H9 (cell line): ENCODE measurements at regions not wholly inside any gene's neighbourhood (a gene's known extent, or its start where the extent isn't known, plus 50 kb on each side); places are given as distances from the start of the nearest gene placed in this dataset.

ENCODE experiments used
- DNase-seq: peaks from one replicate; pipeline ENCODE4 v3.0.0-alpha.2; 2017
- H2AFZ ChIP-seq: one replicate; pipeline ENCODE4 v1.6.1; 2013; ENCODE audit warnings: mild to moderate bottlenecking, low read length, control low read depth, moderate library complexity
- H2AK5ac ChIP-seq: 2 replicates; pipeline ENCODE4 v1.6.1; 2013; ENCODE audit warnings: low read length, control low read depth, mixed read lengths; ENCODE audit not compliant: insufficient read length
- H2BK120ac ChIP-seq: one replicate; pipeline ENCODE4 v1.6.1; 2013; ENCODE audit warnings: low read depth, mild to moderate bottlenecking, low read length, control low read depth, inconsistent platforms; ENCODE audit not compliant: poor library complexity, severe bottlenecking
- H2BK12ac ChIP-seq: 2 replicates; pipeline ENCODE4 v1.6.1; 2013; ENCODE audit warnings: low read length, control low read depth, mixed read lengths, low read depth; ENCODE audit not compliant: insufficient read length
- H2BK15ac ChIP-seq: 2 replicates; pipeline ENCODE4 v1.6.1; 2013; ENCODE audit warnings: low read depth, low read length, control low read depth
- H2BK20ac ChIP-seq: one replicate; pipeline ENCODE4 v1.6.1; 2013; ENCODE audit warnings: low read depth, mild to moderate bottlenecking, low read length, control low read depth, inconsistent platforms; ENCODE audit not compliant: poor library complexity, severe bottlenecking
- H2BK5ac ChIP-seq: 2 replicates; pipeline ENCODE4 v1.6.1; 2013; ENCODE audit warnings: low read length, control low read depth, mixed read lengths; ENCODE audit not compliant: insufficient read length
- H3K14ac ChIP-seq: 2 replicates; pipeline ENCODE4 v1.6.1; 2013; ENCODE audit warnings: low read length, control low read depth; ENCODE audit not compliant: insufficient read depth
- H3K18ac ChIP-seq: 2 replicates; pipeline ENCODE4 v1.6.1; 2013; ENCODE audit warnings: low read depth, mild to moderate bottlenecking, mixed read lengths, low read length, control low read depth; ENCODE audit not compliant: insufficient read length
- H3K23ac ChIP-seq: 2 replicates; pipeline ENCODE4 v1.6.1; 2013; ENCODE audit warnings: low read length, control low read depth, mixed read lengths, low read depth; ENCODE audit not compliant: insufficient read length
- H3K23me2 ChIP-seq: 2 replicates; pipeline ENCODE4 v1.6.1; 2013; ENCODE audit warnings: low read depth, mild to moderate bottlenecking, mixed read lengths, low read length, control low read depth; ENCODE audit not compliant: insufficient read length, poor library complexity, severe bottlenecking
- H3K27ac ChIP-seq: 2 replicates; pipeline ENCODE4 v1.5.1; 2013; ENCODE audit warnings: low read length, control low read depth, mixed read lengths, low read depth; ENCODE audit not compliant: insufficient read length
- H3K27me3 ChIP-seq: 2 replicates; pipeline ENCODE4 v1.6.1; 2013; ENCODE audit warnings: low read length, control low read depth, inconsistent platforms; ENCODE audit not compliant: insufficient read depth
- H3K4ac ChIP-seq: 2 replicates; pipeline ENCODE4 v1.6.1; 2013; ENCODE audit warnings: low read depth, mild to moderate bottlenecking, control low read depth, inconsistent platforms, low read length, moderate library complexity
- H3K4me1 ChIP-seq: 2 replicates; pipeline ENCODE4 v1.6.1; 2013; ENCODE audit warnings: low read length, control low read depth, inconsistent platforms; ENCODE audit not compliant: insufficient read depth
- H3K4me2 ChIP-seq: 2 replicates; pipeline ENCODE4 v1.6.1; 2013; ENCODE audit warnings: low read length, control low read depth, mixed read lengths; ENCODE audit not compliant: insufficient read length, insufficient read depth
- H3K56ac ChIP-seq: 2 replicates; pipeline ENCODE4 v1.6.1; 2013; ENCODE audit warnings: low read depth, mild to moderate bottlenecking, mixed read lengths, low read length, control low read depth; ENCODE audit not compliant: insufficient read length
- H3K79me1 ChIP-seq: 2 replicates; pipeline ENCODE4 v1.6.1; 2013; ENCODE audit warnings: low read depth, mild to moderate bottlenecking, moderate library complexity, low read length, control low read depth, inconsistent platforms; ENCODE audit not compliant: insufficient read depth, poor library complexity, severe bottlenecking
- H3K79me2 ChIP-seq: 2 replicates; pipeline ENCODE4 v1.6.1; 2013; ENCODE audit warnings: low read length, control low read depth, inconsistent platforms; ENCODE audit not compliant: insufficient read depth
- H3K9ac ChIP-seq: 2 replicates; pipeline ENCODE4 v1.6.1; 2013; ENCODE audit warnings: low read length, control low read depth, mixed read lengths; ENCODE audit not compliant: insufficient read length; ENCODE audit errors: extremely low read depth
- H3K9me3 ChIP-seq: one replicate; pipeline ENCODE4 v1.6.1; 2013; ENCODE audit warnings: low read depth, low read length, inconsistent platforms; ENCODE audit not compliant: control insufficient read depth
- H3T11ph ChIP-seq: one replicate; pipeline ENCODE4 v1.6.1; 2013; ENCODE audit warnings: mild to moderate bottlenecking, low read length, control low read depth, inconsistent platforms
- H4K20me1 ChIP-seq: one replicate; pipeline ENCODE4 v1.6.1; 2013; ENCODE audit not compliant: control insufficient read depth, insufficient read length, insufficient read depth
- H4K5ac ChIP-seq: 2 replicates; pipeline ENCODE4 v1.6.1; 2013; ENCODE audit warnings: low read depth, mild to moderate bottlenecking, mixed read lengths, low read length, control low read depth; ENCODE audit not compliant: insufficient read length
- H4K8ac ChIP-seq: replicated peaks from 2 replicates; pipeline ENCODE4 v1.6.1; 2013; ENCODE audit warnings: low read length, control low read depth, mixed read lengths, low read depth; ENCODE audit not compliant: insufficient read length
- H4K91ac ChIP-seq: 2 replicates; pipeline ENCODE4 v1.6.1; 2013; ENCODE audit warnings: low read depth, mild to moderate bottlenecking, moderate library complexity, mixed read lengths, low read length, control low read depth; ENCODE audit not compliant: insufficient read length
- H3K27ac Mint-ChIP-seq, 3 experiments: 2 replicates in 2 of 3; 3 replicates in 1 of 3; pipeline ENCODE4 v1.8.0; 2020 to 2021; ENCODE audit warnings: mixed read lengths in 3 of 3, mild to moderate bottlenecking in 1 of 3, moderate library complexity in 1 of 3
- H3K27me3 Mint-ChIP-seq: 2 replicates; pipeline ENCODE4 v1.8.0; 2021; ENCODE audit warnings: low read depth, mild to moderate bottlenecking, moderate library complexity, mixed read lengths
- H3K36me3 Mint-ChIP-seq, 3 experiments: 2 replicates in 2 of 3; 3 replicates in 1 of 3; pipeline ENCODE4 v1.8.0; 2020 to 2021; ENCODE audit warnings: low read depth in 3 of 3, mixed read lengths in 3 of 3; ENCODE audit not compliant: insufficient read depth in 1 of 3
- H3K4me1 Mint-ChIP-seq, 2 experiments: 2 replicates each; pipeline ENCODE4 v1.8.0; 2020; ENCODE audit warnings: mixed read lengths in 2 of 2
- H3K4me3 Mint-ChIP-seq, 2 experiments: 2 replicates in 1 of 2; 3 replicates in 1 of 2; pipeline ENCODE4 v1.8.0; 2020 to 2021; ENCODE audit warnings: mild to moderate bottlenecking in 2 of 2, mixed read lengths in 2 of 2, moderate library complexity in 1 of 2
- H3K9me3 Mint-ChIP-seq, 2 experiments: 2 replicates in 1 of 2; 3 replicates in 1 of 2; pipeline ENCODE4 v1.8.0; 2020; ENCODE audit warnings: mild to moderate bottlenecking in 2 of 2, mixed read lengths in 2 of 2, moderate library complexity in 1 of 2
- CTCF ChIP-seq: fragments of 200-600 bp; sonication (generic); conservative IDR thresholded peaks from 3 replicates; pipeline ENCODE4 v1.8.0; 2021; ENCODE audit warnings: antibody characterized with exemption, mild to moderate bottlenecking

- Histone ChIP-seq H4K5ac (no peak overlapping the region), H3K23me2 (no peaks in the 10 kb centered on the region), H3K23ac (no peak overlapping the region), H3K4me2 (no peak overlapping the region), H3K18ac (no peak overlapping the region), H3K79me1 (no peaks in the 10 kb centered on the region), H3K9ac (no peak overlapping the region), H3K4ac (no peak overlapping the region), H4K8ac (no peak overlapping the region), H2BK15ac (no peak overlapping the region), H2BK120ac (no peak overlapping the region), H2BK12ac (no peak overlapping the region), H2BK5ac (no peak overlapping the region), H4K20me1 (no peaks in the 10 kb centered on the region), H3K56ac (no peak overlapping the region), H3T11ph (no peak overlapping the region), H3K27me3 (no peaks in the 10 kb centered on the region), H3K14ac (no peak overlapping the region), H2AK5ac (no peak overlapping the region), H3K79me2 (no peaks in the 10 kb centered on the region), H4K91ac (no peak overlapping the region), H3K27ac (no peak overlapping the region), H2AFZ (no peak overlapping the region), H2BK20ac (no peak overlapping the region), H3K4me1 (no peaks in the 10 kb centered on the region), H3K9me3 (no peaks in the 10 kb centered on the region)
- DNase-seq = no peak
- Mint-ChIP-seq H3K9me3 (peaks cover 7 to 12% of the 10 kb centered on the region in 2 experiments; a peak in 4 of 5 replicates), H3K27ac (no peak overlapping the region), H3K36me3 (peaks cover 0 to 2% (median 0%) of the 10 kb centered on the region in 3 experiments; a peak in 3 of 7 replicates), H3K27me3 (no peaks in the 10 kb centered on the region; the same call in 1 of the 2 replicates), H3K4me1 (no peaks in the 10 kb centered on the region), H3K4me3 (no peak overlapping the region)
- no peak for TF ChIP-seq CTCF
Observed at GRCh38 chr13:57531256-57531655, 100.3 kb upstream of the PCDH17 start.
